GM12878 (cell line): ENCODE measurements at regions not wholly inside any gene's neighbourhood (a gene's known extent, or its start where the extent isn't known, plus 50 kb on each side); places are given as distances from the start of the nearest gene placed in this dataset.

ENCODE experiments used
- ATAC-seq: fragments of 200-7000 bp; cut with Tn5 transposase; 3 replicates; pipeline ENCODE4 v1.9.1; 2020; ENCODE audit warnings: mild to moderate bottlenecking, moderate library complexity
- BruUV-seq: library from RNA; stranded (reverse); fragments of 400-500 nt; replicated peaks from 2 replicates; lab custom pipeline; 2021; lab: Mats Ljungman, UMichigan
- CTCF ChIA-PET: fragments of 300-600 bp; sonication (Branson Sonifier 250); formaldehyde crosslinking; extraction: SDS; loops from one replicate; lab custom pipeline; 2021; ENCODE audit warnings: inconsistent platforms; lab: Yijun Ruan, JAX
- POLR2A ChIA-PET: fragments of 350-600 bp; formaldehyde crosslinking; extraction: SDS; loops from one replicate; lab custom pipeline; 2021; ENCODE audit warnings: inconsistent platforms; lab: Charles Lee
- RAD21 ChIA-PET: fragments of 300-600 bp; sonication (Branson Sonifier 250); formaldehyde crosslinking; loops from one replicate; lab custom pipeline; 2023; ENCODE audit warnings: antibody characterized with exemption; ENCODE audit not compliant: unreplicated experiment; lab: Charles Lee
- SMC1A ChIA-PET: fragments of 300-600 bp; sonication (Branson Sonifier 250); formaldehyde crosslinking; loops from one replicate; lab custom pipeline; 2023; ENCODE audit not compliant: unreplicated experiment, uncharacterized antibody; lab: Charles Lee
- DNase-seq: peaks from one replicate; pipeline ENCODE4 v3.0.0-alpha.2; 2011; ENCODE audit warnings: low read depth, low spot score
- FAIRE-seq: peaks from 3 replicates; lab custom pipeline; 2011; peaks lifted over from hg19 to GRCh38; lab: Jason Lieb, UNC
- H2AFZ ChIP-seq: 2 replicates; pipeline ENCODE4 v1.6.0; 2011; ENCODE audit warnings: low read depth, low read length, control low read depth; ENCODE audit not compliant: control insufficient read depth
- H3K27ac ChIP-seq: 2 replicates; pipeline ENCODE4 v1.5.1; 2011; ENCODE audit warnings: control low read depth; ENCODE audit not compliant: control insufficient read depth, insufficient read depth
- H3K27me3 ChIP-seq, 2 experiments: replicated peaks in 1 of 2; 2 replicates each; pipeline versions ENCODE4 v1.6.0 to v1.6.1; 2011; ENCODE audit warnings: low read length in 1 of 2; ENCODE audit not compliant: control insufficient read depth in 2 of 2, insufficient read depth in 2 of 2
- H3K36me3 ChIP-seq, 2 experiments: 2 replicates each; pipeline ENCODE4 v1.5.1; 2011; ENCODE audit warnings: low read length in 1 of 2; ENCODE audit not compliant: control insufficient read depth in 2 of 2, insufficient read depth in 2 of 2
- H3K4me1 ChIP-seq: 2 replicates; pipeline ENCODE4 v1.6.1; 2011; ENCODE audit warnings: mild to moderate bottlenecking, low read length, moderate library complexity, mixed read lengths; ENCODE audit not compliant: control insufficient read depth, insufficient read depth
- H3K4me2 ChIP-seq: 2 replicates; pipeline ENCODE4 v1.6.0; 2011; ENCODE audit warnings: control low read depth; ENCODE audit not compliant: control insufficient read depth, insufficient read depth
- H3K4me3 ChIP-seq: fragments of 200-600 bp; sonication (generic); 2 replicates; pipeline ENCODE4 v1.5.1; 2016
- H3K79me2 ChIP-seq: 2 replicates; pipeline ENCODE4 v1.6.0; 2011; ENCODE audit warnings: low read length; ENCODE audit not compliant: control insufficient read depth, insufficient read depth
- H3K9ac ChIP-seq: 2 replicates; pipeline ENCODE4 v1.8.0; 2011; ENCODE audit warnings: low read length, control low read depth, mixed read lengths; ENCODE audit not compliant: control insufficient read depth, insufficient read depth
- H3K9me3 ChIP-seq: replicated peaks from 3 replicates; pipeline ENCODE4 v1.5.1; 2011; ENCODE audit warnings: mild to moderate bottlenecking, low read length; ENCODE audit not compliant: control insufficient read depth, insufficient read depth
- H4K20me1 ChIP-seq: 2 replicates; pipeline ENCODE4 v1.6.0; 2011; ENCODE audit not compliant: control insufficient read depth, insufficient read depth
- FOXK2 ChIP-seq: fragments of 450-650 bp; IDR thresholded peaks from 2 replicates; pipeline ENCODE4 v1.6.1; 2017; ENCODE audit warnings: mild to moderate bottlenecking, moderate library complexity
- FOXM1 ChIP-seq: IDR thresholded peaks from 2 replicates; pipeline ENCODE4 v1.6.1; 2012; ENCODE audit warnings: low read depth, mild to moderate bottlenecking, inconsistent platforms, low read length, moderate library complexity
- HDAC2 ChIP-seq: fragments of 200-600 bp; sonication (generic); IDR thresholded peaks from 2 replicates; pipeline ENCODE4 v1.6.1; 2017
- NFIC ChIP-seq: IDR thresholded peaks from 2 replicates; pipeline ENCODE4 v1.6.1; 2012; ENCODE audit warnings: low read depth, mild to moderate bottlenecking, inconsistent platforms, low read length, moderate library complexity
- NFYB ChIP-seq: IDR thresholded peaks from 2 replicates; pipeline ENCODE4 v1.6.1; 2011; ENCODE audit warnings: low read depth, mild to moderate bottlenecking, low read length, improper control_type of control experiment, moderate library complexity; ENCODE audit not compliant: insufficient read depth
- SIN3A ChIP-seq: IDR thresholded peaks from 2 replicates; pipeline ENCODE4 v1.6.1; 2012; ENCODE audit warnings: low read depth, low read length, improper control_type of control experiment
- SRF ChIP-seq, 2 experiments: IDR thresholded peaks; 2 replicates each; pipeline ENCODE4 v1.6.1; 2011; ENCODE audit warnings: low read depth in 2 of 2, low read length in 2 of 2, mild to moderate bottlenecking in 1 of 2, moderate library complexity in 1 of 2
- STAT1 ChIP-seq: fragments of 450-650 bp; conservative IDR thresholded peaks from 2 replicates; pipeline ENCODE4 v1.6.1; 2014; ENCODE audit warnings: antibody characterized with exemption, mild to moderate bottlenecking
- SUZ12 ChIP-seq: fragments of 200-600 bp; sonication (generic); IDR thresholded peaks from one replicate; pipeline ENCODE4 v1.6.1; 2018; ENCODE audit warnings: antibody characterized with exemption, mild to moderate bottlenecking; ENCODE audit not compliant: unreplicated experiment
- TCF7 ChIP-seq: IDR thresholded peaks from 2 replicates; pipeline ENCODE4 v1.6.1; 2014; ENCODE audit warnings: antibody characterized with exemption, borderline replicate concordance
- ZNF24 ChIP-seq: fragments of 450-650 bp; IDR thresholded peaks from 2 replicates; pipeline ENCODE4 v1.6.1; 2017; ENCODE audit warnings: antibody characterized with exemption, mild to moderate bottlenecking
- ZNF622 ChIP-seq: fragments of 450-650 bp; IDR thresholded peaks from 2 replicates; pipeline ENCODE4 v1.6.1; 2017; ENCODE audit warnings: mild to moderate bottlenecking, inconsistent platforms
- ZZZ3 ChIP-seq: IDR thresholded peaks from 2 replicates; pipeline ENCODE4 v1.6.1; 2011; ENCODE audit warnings: low read depth; ENCODE audit not compliant: control insufficient read depth, insufficient read length
- WGBS: methylation state at CpG from one replicate; pipeline ENCODE4 v1.1.6; 2016; ENCODE audit warnings: low lambda C conversion rate; ENCODE audit not compliant: insufficient replicate concordance, insufficient coverage; ENCODE audit errors: missing lambda C conversion rate; 5-methylcytosine and 5-hydroxymethylcytosine counted together
- in situ Hi-C: fragments of 300-500 bp; cut with MboI; formaldehyde crosslinking; loops from 9 replicates; pipeline ENCODE4 v1.14.3; 2018; ENCODE audit warnings: mixed read lengths
- intact Hi-C: fragments of 100-400 bp; cut with micrococcal nuclease; formaldehyde crosslinking; loops from one replicate; pipeline ENCODE4 v1.14.2; 2022; ENCODE audit not compliant: unreplicated experiment
- TF ChIP-seq, protein P1 (sequence below): fragments of 450-650 bp; IDR thresholded peaks from 2 replicates; pipeline ENCODE4 v1.6.1; 2016; ENCODE audit warnings: mild to moderate bottlenecking
- TF ChIP-seq, protein P2 (sequence below): fragments of 450-650 bp; IDR thresholded peaks from 2 replicates; pipeline ENCODE4 v1.6.1; 2016; ENCODE audit warnings: mild to moderate bottlenecking, moderate library complexity, borderline replicate concordance

DNA sequence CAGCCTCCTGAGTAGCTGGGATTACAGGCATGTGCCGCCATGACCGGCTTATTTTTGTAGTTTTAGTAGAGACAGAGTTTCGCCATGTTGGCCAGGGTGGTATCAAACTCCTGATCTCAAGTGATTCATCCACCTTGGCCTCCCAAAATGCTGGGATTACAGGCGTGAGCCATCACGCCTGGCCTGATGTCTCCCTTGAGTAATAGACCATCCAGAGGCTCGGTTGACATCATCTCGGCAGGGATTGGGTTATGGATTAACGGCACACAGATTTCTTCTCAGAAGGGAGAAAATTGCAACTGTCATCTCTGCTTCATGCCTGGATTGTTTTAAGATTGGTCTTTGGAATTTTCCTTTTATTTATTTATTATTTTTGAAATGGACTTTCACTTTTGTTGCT is 239.2 kb upstream of the LARGE1 start:
- Histone ChIP-seq H3K4me2 (no peak overlapping the region), H3K79me2 (no peaks in the 10 kb centered on the region), H3K36me3 (no peaks in the 10 kb centered on the region), H3K27ac (no peak overlapping the region), H3K9me3 (no peaks in the 10 kb centered on the region; the same call in 2 of the 3 replicates), H3K27me3 (no peaks in the 10 kb centered on the region; a peak in 1 of 4 replicates), H3K9ac (no peak overlapping the region), H4K20me1 (no peaks in the 10 kb centered on the region), H3K4me3 (no peak overlapping the region), H3K4me1 (no peaks in the 10 kb centered on the region), H2AFZ (no peak overlapping the region)
- DNase-seq (no peak), ATAC-seq (no peak), FAIRE-seq (no peak)
- in situ Hi-C loops (no loop called here), intact Hi-C loops (no loop called here)
- ChIA-PET POLR2A (no interaction called here), SMC1A (interaction anchor here (1.2 kb wide), 1 partner anchor 10 kb away, joined by 3 read pairs; no protein-coding TSS in a partner anchor), CTCF (no interaction called here), RAD21 (no interaction called here)
- TF ChIP-seq ZNF24, result no peak
- TF ChIP-seq FOXK2, result no peak
- TF ChIP-seq, protein P1, sequence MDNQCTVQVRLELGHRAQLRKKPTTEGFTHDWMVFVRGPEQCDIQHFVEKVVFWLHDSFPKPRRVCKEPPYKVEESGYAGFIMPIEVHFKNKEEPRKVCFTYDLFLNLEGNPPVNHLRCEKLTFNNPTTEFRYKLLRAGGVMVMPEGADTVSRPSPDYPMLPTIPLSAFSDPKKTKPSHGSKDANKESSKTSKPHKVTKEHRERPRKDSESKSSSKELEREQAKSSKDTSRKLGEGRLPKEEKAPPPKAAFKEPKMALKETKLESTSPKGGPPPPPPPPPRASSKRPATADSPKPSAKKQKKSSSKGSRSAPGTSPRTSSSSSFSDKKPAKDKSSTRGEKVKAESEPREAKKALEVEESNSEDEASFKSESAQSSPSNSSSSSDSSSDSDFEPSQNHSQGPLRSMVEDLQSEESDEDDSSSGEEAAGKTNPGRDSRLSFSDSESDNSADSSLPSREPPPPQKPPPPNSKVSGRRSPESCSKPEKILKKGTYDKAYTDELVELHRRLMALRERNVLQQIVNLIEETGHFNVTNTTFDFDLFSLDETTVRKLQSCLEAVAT, result no peak
- no peak for TF ChIP-seq NFYB
- TF ChIP-seq ZZZ3, result no peak
- TF ChIP-seq SIN3A, result no peak
- no peak for TF ChIP-seq HDAC2
- TF ChIP-seq STAT1, result no peak
- TF ChIP-seq SRF (IDR thresholded peaks at IDR 0.05; ENCODE audit: low read depth in 2 of 2, low read length in 2 of 2), result no peak
- TF ChIP-seq TCF7, result no peak
- TF ChIP-seq FOXM1, result no peak
- no peak for TF ChIP-seq ZNF622
- no peak for TF ChIP-seq NFIC
- TF ChIP-seq, protein P2, sequence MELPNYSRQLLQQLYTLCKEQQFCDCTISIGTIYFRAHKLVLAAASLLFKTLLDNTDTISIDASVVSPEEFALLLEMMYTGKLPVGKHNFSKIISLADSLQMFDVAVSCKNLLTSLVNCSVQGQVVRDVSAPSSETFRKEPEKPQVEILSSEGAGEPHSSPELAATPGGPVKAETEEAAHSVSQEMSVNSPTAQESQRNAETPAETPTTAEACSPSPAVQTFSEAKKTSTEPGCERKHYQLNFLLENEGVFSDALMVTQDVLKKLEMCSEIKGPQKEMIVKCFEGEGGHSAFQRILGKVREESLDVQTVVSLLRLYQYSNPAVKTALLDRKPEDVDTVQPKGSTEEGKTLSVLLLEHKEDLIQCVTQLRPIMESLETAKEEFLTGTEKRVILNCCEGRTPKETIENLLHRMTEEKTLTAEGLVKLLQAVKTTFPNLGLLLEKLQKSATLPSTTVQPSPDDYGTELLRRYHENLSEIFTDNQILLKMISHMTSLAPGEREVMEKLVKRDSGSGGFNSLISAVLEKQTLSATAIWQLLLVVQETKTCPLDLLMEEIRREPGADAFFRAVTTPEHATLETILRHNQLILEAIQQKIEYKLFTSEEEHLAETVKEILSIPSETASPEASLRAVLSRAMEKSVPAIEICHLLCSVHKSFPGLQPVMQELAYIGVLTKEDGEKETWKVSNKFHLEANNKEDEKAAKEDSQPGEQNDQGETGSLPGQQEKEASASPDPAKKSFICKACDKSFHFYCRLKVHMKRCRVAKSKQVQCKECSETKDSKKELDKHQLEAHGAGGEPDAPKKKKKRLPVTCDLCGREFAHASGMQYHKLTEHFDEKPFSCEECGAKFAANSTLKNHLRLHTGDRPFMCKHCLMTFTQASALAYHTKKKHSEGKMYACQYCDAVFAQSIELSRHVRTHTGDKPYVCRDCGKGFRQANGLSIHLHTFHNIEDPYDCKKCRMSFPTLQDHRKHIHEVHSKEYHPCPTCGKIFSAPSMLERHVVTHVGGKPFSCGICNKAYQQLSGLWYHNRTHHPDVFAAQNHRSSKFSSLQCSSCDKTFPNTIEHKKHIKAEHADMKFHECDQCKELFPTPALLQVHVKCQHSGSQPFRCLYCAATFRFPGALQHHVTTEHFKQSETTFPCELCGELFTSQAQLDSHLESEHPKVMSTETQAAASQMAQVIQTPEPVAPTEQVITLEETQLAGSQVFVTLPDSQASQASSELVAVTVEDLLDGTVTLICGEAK, result no peak
- TF ChIP-seq SUZ12, result no peak
- WGBS, result 29% methylated on average over 8 of the region's 8 CpGs
- no TSS peak for BruUV-seq
